HCT116 (cell line): ENCODE measurements at regions not wholly inside any gene's neighbourhood (a gene's known extent, or its start where the extent isn't known, plus 50 kb on each side); places are given as distances from the start of the nearest gene placed in this dataset.

Source experiments
- ATAC-seq: fragments of 200-7000 bp; cut with Tn5 transposase; 2 replicates; pipeline ENCODE4 v1.9.1; 2020; ENCODE audit warnings: mild to moderate bottlenecking, moderate library complexity
- BruUV-seq: library from RNA; stranded (reverse); fragments of 400-500 nt; replicated peaks from 2 replicates; lab custom pipeline; 2021; lab: Mats Ljungman, UMichigan
- CTCF ChIA-PET: fragments of 300-600 bp; sonication (Branson Sonifier 250); formaldehyde crosslinking; loops from one replicate; lab custom pipeline; 2021; ENCODE audit warnings: antibody characterized with exemption; lab: Charles Lee
- POLR2A ChIA-PET: fragments of 300-600, 350-600 bp; sonication (Branson Sonifier 250); formaldehyde crosslinking; loops from one replicate; lab custom pipeline; 2021; ENCODE audit warnings: antibody characterized with exemption; lab: Charles Lee
- RAD21 ChIA-PET, 2 experiments: fragments of 300-600 bp; sonication (Branson Sonifier 250); formaldehyde crosslinking; loops; one replicate each; lab custom pipeline; 2023; ENCODE audit warnings: low total read pairs in 2 of 2; ENCODE audit not compliant: uncharacterized antibody in 2 of 2, unreplicated experiment in 2 of 2, low non-redundant PET in 1 of 2; lab: Charles Lee
- DNase-seq: peaks from one replicate; pipeline ENCODE4 v3.0.0-alpha.2; 2010; ENCODE audit warnings: low read depth, low spot score
- H2AFZ ChIP-seq: fragments of 200-600 bp; shearing (Covaris generic), sonication (generic); 2 replicates; pipeline ENCODE4 v1.6.1; 2017; ENCODE audit warnings: low read depth, mixed run types, mixed read lengths, antibody characterized with exemption, low read length; ENCODE audit not compliant: poor library complexity, severe bottlenecking
- H3K27ac ChIP-seq: 2 replicates; pipeline ENCODE4 v1.5.1; 2012; ENCODE audit warnings: low read depth, low read length
- H3K27me3 ChIP-seq: fragments of 200-600 bp; sonication (generic); 2 replicates; pipeline ENCODE4 v1.6.1; 2016; ENCODE audit warnings: mixed run types, low read length, mixed read lengths; ENCODE audit not compliant: insufficient read depth
- H3K36me3 ChIP-seq, 2 experiments: fragments of 200-500 bp in 1 of 2; fragments of 200-600 bp in 1 of 2; sonication (Bioruptor generic) in 1 of 2; sonication (generic) in 1 of 2; 2 replicates each; pipeline versions ENCODE4 v1.5.1 to v1.6.1; 2014 to 2016; ENCODE audit warnings: low read length in 2 of 2, inconsistent platforms in 1 of 2, mixed read lengths in 1 of 2, mixed run types in 1 of 2; ENCODE audit not compliant: insufficient read depth in 2 of 2, control insufficient read depth in 1 of 2
- H3K4me1 ChIP-seq, 2 experiments: fragments of 200-600 bp in 1 of 2; sonication (generic) in 1 of 2; 2 replicates each; pipeline versions ENCODE4 v1.5.1 to v1.6.1; 2012 to 2017; ENCODE audit warnings: low read length in 2 of 2, inconsistent platforms in 1 of 2, mild to moderate bottlenecking in 1 of 2, mixed read lengths in 1 of 2, mixed run types in 1 of 2, moderate library complexity in 1 of 2; ENCODE audit not compliant: insufficient read depth in 2 of 2, control insufficient read depth in 1 of 2
- H3K4me2 ChIP-seq: fragments of 200-600 bp; sonication (generic); 2 replicates; pipeline ENCODE4 v1.6.1; 2017; ENCODE audit warnings: mixed run types, low read length, mixed read lengths
- H3K4me3 ChIP-seq, 2 experiments: fragments of 200-600 bp in 1 of 2; sonication (generic) in 1 of 2; replicated peaks in 1 of 2; 2 replicates each; pipeline ENCODE4 v1.5.1; 2011 to 2016; ENCODE audit warnings: low read length in 2 of 2, control low read depth in 1 of 2, low read depth in 1 of 2, mild to moderate bottlenecking in 1 of 2, mixed read lengths in 1 of 2, mixed run types in 1 of 2
- H3K79me2 ChIP-seq: fragments of 200-600 bp; sonication (generic); 2 replicates; pipeline ENCODE4 v1.6.1; 2017; ENCODE audit warnings: mild to moderate bottlenecking, mixed run types, low read length, moderate library complexity, mixed read lengths; ENCODE audit not compliant: insufficient read depth
- H3K9ac ChIP-seq: fragments of 200-600 bp; sonication (generic); 2 replicates; pipeline ENCODE4 v1.6.1; 2016; ENCODE audit warnings: low read length, mixed read lengths
- H3K9me2 ChIP-seq: fragments of 200-600 bp; sonication (generic), shearing (Covaris generic); 2 replicates; pipeline ENCODE4 v1.6.1; 2017; ENCODE audit warnings: mixed run types, mild to moderate bottlenecking, moderate library complexity; ENCODE audit not compliant: insufficient read depth
- H3K9me3 ChIP-seq, 2 experiments: fragments of 200-500 bp in 1 of 2; fragments of 200-600 bp in 1 of 2; sonication (Bioruptor generic) in 1 of 2; sonication (generic) in 1 of 2; 2 replicates each; pipeline ENCODE4 v1.6.1; 2014 to 2017; ENCODE audit warnings: low read length in 2 of 2, mixed read lengths in 2 of 2, inconsistent platforms in 1 of 2, low read depth in 1 of 2, mild to moderate bottlenecking in 1 of 2, mixed run types in 1 of 2, moderate library complexity in 1 of 2; ENCODE audit not compliant: control insufficient read depth in 1 of 2, insufficient read depth in 1 of 2
- H4K20me1 ChIP-seq: fragments of 200-600 bp; sonication (generic), shearing (Covaris generic); 2 replicates; pipeline ENCODE4 v1.6.1; 2017; ENCODE audit warnings: mixed run types, mild to moderate bottlenecking, moderate library complexity; ENCODE audit not compliant: insufficient read depth
- CEBPB ChIP-seq: IDR thresholded peaks from 2 replicates; pipeline ENCODE4 v1.6.1; 2012; ENCODE audit warnings: low read depth
- CTCF ChIP-seq, 3 experiments: fragments of 200-600 bp in 1 of 3; sonication (generic) in 1 of 3; IDR thresholded peaks in 2 of 3; conservative IDR thresholded peaks in 1 of 3; 2 replicates each; pipeline ENCODE4 v1.5.1; 2012 to 2017; ENCODE audit warnings: low read depth in 2 of 3, low read length in 2 of 3, antibody characterized with exemption in 1 of 3, borderline replicate concordance in 1 of 3, control low read depth in 1 of 3, mild to moderate bottlenecking in 1 of 3, mixed read lengths in 1 of 3, mixed run types in 1 of 3, moderate library complexity in 1 of 3; ENCODE audit not compliant: insufficient read depth in 1 of 3
- ELF1 ChIP-seq: IDR thresholded peaks from 2 replicates; pipeline ENCODE4 v1.6.1; 2012; ENCODE audit warnings: low read depth, borderline replicate concordance
- EZH2phosphoT487 ChIP-seq: fragments of 200-600 bp; IDR thresholded peaks from 2 replicates; pipeline ENCODE4 v1.6.1; 2018; ENCODE audit warnings: antibody characterized with exemption, borderline replicate concordance
- JUND ChIP-seq: IDR thresholded peaks from 2 replicates; pipeline ENCODE4 v1.6.1; 2012
- REST ChIP-seq: IDR thresholded peaks from 2 replicates; pipeline ENCODE4 v1.6.1; 2012; ENCODE audit warnings: low read depth
- SP1 ChIP-seq: IDR thresholded peaks from 2 replicates; pipeline ENCODE4 v1.6.1; 2012; ENCODE audit warnings: low read depth
- SRF ChIP-seq: IDR thresholded peaks from 2 replicates; pipeline ENCODE4 v1.6.1; 2012; ENCODE audit warnings: low read depth
- ZBTB33 ChIP-seq: IDR thresholded peaks from 2 replicates; pipeline ENCODE4 v1.6.1; 2011; ENCODE audit warnings: mild to moderate bottlenecking, low read length, moderate library complexity; ENCODE audit not compliant: insufficient replicate concordance; ENCODE audit errors: extremely low read depth
- ZFX ChIP-seq: fragments of 450-650 bp; IDR thresholded peaks from 2 replicates; pipeline ENCODE4 v1.6.1; 2017
- intact Hi-C: fragments of 100-400 bp; cut with micrococcal nuclease; formaldehyde crosslinking; loops from 2 replicates; pipeline ENCODE4 v1.10.0; 2022

- intact Hi-C loops: loop anchor here (10.0 kb wide), 1 partner anchor 422 kb away; no protein-coding TSS in a partner anchor
- BruUV-seq: no TSS peak
- CTCF ChIA-PET: no interaction called here
- ATAC-seq: no peak
- H3K36me3 ChIP-seq: no peaks in the 10 kb centered on the region
- H3K27ac ChIP-seq: no peak overlapping the region
- H3K27me3 ChIP-seq: no peaks in the 10 kb centered on the region
- H3K4me3 ChIP-seq: no peak overlapping the region
- no peak for TF ChIP-seq SRF
- TF ChIP-seq SP1: no peak
- peak in 1 of 3 experiments; percentile 13; a peak in 1 of 6 replicates for TF ChIP-seq CTCF (IDR thresholded peaks at IDR 0.05 in 2 of 3, conservative IDR thresholded peaks at IDR 0.05 in 1 of 3; ENCODE audit: borderline replicate concordance in 1 of 3, insufficient read depth in 1 of 3, low read depth in 2 of 3, low read length in 2 of 3)
- no peak for TF ChIP-seq ELF1
- TF ChIP-seq EZH2phosphoT487: no peak
- RAD21 ChIA-PET: no interaction called here
- no peak overlapping the region for H2AFZ ChIP-seq
- H3K79me2 ChIP-seq: no peaks in the 10 kb centered on the region
- H4K20me1 ChIP-seq: no peaks in the 10 kb centered on the region
- DNase-seq: no peak
- H3K9ac ChIP-seq: no peak overlapping the region
- H3K4me1 ChIP-seq: no peaks in the 10 kb centered on the region
- no peaks in the 10 kb centered on the region for H3K9me2 ChIP-seq
- H3K4me2 ChIP-seq: no peak overlapping the region
- POLR2A ChIA-PET: no interaction called here
- H3K9me3 ChIP-seq: 0 out of 4 replicates have a peak, but pooled peaks cover 0 to 3% of the 10 kb centered on the region in 2 experiments
These were observed 1014.9 kb upstream of the ATXN8OS start for GRCh38 chr13:69092615-69093322.

- Histone ChIP-seq H3K27me3 (no peaks in the 10 kb centered on the region), H3K4me1 (no peaks in the 10 kb centered on the region), H4K20me1 (no peaks in the 10 kb centered on the region), H2AFZ (no peak overlapping the region), H3K79me2 (no peaks in the 10 kb centered on the region), H3K27ac (no peak overlapping the region), H3K9ac (no peak overlapping the region), H3K9me2 (no peaks in the 10 kb centered on the region), H3K4me3 (no peak overlapping the region), H3K4me2 (no peak overlapping the region), H3K9me3 (peaks cover 0 to 4% of the 10 kb centered on the region in 2 experiments; a peak in 1 of 4 replicates), H3K36me3 (no peaks in the 10 kb centered on the region)
- ATAC-seq (no peak), DNase-seq (no peak)
- no TSS peak for BruUV-seq
- intact Hi-C loops: no loop called here
- ChIA-PET POLR2A (no interaction called here), RAD21 (no interaction called here), CTCF (no interaction called here)
- TF ChIP-seq REST (no peak), SRF (no peak), ZBTB33 (no peak), ZFX (no peak), JUND (no peak), CEBPB (no peak), SP1 (no peak), ELF1 (no peak)
These were observed 1030.4 kb upstream of the ATXN8OS start for GRCh38 chr13:69077267-69077666.
